ENCODE measurements at regions not wholly inside any gene's neighbourhood (a gene's known extent, or its start where the extent isn't known, plus 50 kb on each side); places are given as distances from the start of the nearest gene placed in this dataset.

DNA sequence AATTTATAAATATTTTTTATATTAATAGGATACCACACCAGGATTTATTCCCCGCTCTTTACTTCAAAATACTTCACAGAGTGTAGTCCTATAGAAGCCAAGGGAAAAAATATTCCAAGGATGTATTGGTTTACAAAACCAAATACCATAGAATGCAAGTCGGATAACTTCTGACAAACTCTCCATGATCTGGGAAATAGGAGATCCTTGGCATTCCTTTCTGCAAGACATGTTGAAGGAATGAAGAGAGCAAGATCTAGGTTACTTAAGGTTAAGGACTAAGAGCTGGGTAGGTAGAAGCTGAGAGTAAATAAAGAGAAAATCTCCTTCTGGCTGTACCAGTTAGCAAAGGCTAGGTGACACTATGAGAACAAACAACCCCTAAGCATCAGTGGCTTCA, 141.2 kb downstream of the LRATD1 start:
- ChIA-PET CTCF (no interaction called here), POLR2A (ENCODE audit: unreplicated experiment) (no interaction called here)
- DNase-seq (peak; percentile 9), ATAC-seq (no peak)
- H3K36me3 ChIP-seq (ENCODE audit: low read depth, low read length): no peaks in the 10 kb centered on the region
- no peaks in the 10 kb centered on the region for H3F3A ChIP-seq (ENCODE audit: low read length, unreplicated experiment)
- no peak overlapping the region for H3K27ac ChIP-seq (ENCODE audit: low read length)
- no TSS peak for BruUV-seq (replicated peaks)
- H3K9me3 ChIP-seq (ENCODE audit: low read length): no peaks in the 10 kb centered on the region
- H3K4me2 ChIP-seq (ENCODE audit: low read length): no peak overlapping the region
- H3K27me3 ChIP-seq (ENCODE audit: low read length): no peaks in the 10 kb centered on the region
- H3K4me3 ChIP-seq (ENCODE audit: low read length): no peak overlapping the region
- no peak overlapping the region for H3K9ac ChIP-seq (ENCODE audit: low read length)
- H3K4me1 ChIP-seq (ENCODE audit: insufficient read depth, low read length): peaks cover 15% of the 10 kb centered on the region
- no peak for TF ChIP-seq EZH2 (IDR thresholded peaks at IDR 0.05; ENCODE audit: low read length, unreplicated experiment)
- TF ChIP-seq EZH2phosphoT487 (IDR thresholded peaks at IDR 0.05; ENCODE audit: borderline replicate concordance, low read length): no peak
- TF ChIP-seq, protein P1, sequence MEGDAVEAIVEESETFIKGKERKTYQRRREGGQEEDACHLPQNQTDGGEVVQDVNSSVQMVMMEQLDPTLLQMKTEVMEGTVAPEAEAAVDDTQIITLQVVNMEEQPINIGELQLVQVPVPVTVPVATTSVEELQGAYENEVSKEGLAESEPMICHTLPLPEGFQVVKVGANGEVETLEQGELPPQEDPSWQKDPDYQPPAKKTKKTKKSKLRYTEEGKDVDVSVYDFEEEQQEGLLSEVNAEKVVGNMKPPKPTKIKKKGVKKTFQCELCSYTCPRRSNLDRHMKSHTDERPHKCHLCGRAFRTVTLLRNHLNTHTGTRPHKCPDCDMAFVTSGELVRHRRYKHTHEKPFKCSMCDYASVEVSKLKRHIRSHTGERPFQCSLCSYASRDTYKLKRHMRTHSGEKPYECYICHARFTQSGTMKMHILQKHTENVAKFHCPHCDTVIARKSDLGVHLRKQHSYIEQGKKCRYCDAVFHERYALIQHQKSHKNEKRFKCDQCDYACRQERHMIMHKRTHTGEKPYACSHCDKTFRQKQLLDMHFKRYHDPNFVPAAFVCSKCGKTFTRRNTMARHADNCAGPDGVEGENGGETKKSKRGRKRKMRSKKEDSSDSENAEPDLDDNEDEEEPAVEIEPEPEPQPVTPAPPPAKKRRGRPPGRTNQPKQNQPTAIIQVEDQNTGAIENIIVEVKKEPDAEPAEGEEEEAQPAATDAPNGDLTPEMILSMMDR (conservative IDR thresholded peaks at IDR 0.05; ENCODE audit: low read depth, low read length): no peak
- intact Hi-C loops (cut with micrococcal nuclease): no loop called here
- no peak overlapping the region for H2AFZ ChIP-seq (ENCODE audit: low read length)
- no peaks in the 10 kb centered on the region for H3K9me2 ChIP-seq (replicated peaks; ENCODE audit: low read length)
- no peaks in the 10 kb centered on the region for H3K79me2 ChIP-seq (ENCODE audit: low read length)
- no peaks in the 10 kb centered on the region for H4K20me1 ChIP-seq (ENCODE audit: low read length)

DNA sequence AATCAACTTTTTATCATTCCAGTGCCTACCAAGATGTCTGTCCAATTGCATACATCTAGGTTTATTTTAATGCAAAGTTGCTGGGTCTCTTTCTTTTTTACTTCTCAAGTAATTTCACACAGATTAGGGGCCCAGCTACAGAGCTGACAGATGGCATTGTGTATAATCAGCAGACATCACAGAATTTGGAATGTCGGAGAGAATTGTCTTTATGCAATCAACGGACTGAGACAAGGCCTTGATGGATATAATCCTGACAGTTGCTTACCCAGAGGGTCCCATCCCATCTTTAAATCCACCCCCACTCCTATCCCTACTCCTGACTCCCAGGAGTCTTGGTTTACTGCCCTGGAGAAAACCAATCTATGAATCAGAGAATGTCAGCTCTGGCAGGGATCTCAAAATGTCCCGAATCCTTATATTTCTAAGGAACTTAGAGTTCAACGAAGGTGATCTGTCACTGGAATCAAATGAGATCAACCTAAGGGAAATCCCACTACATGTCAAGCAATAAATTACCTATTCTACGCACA, 142.0 kb downstream of the LRATD1 start:
- CTCF ChIA-PET: no interaction called here
- no TSS peak for BruUV-seq (replicated peaks)
- no peaks in the 10 kb centered on the region for H3K27me3 ChIP-seq (ENCODE audit: low read length)
- intact Hi-C loops (cut with micrococcal nuclease): no loop called here
- no peak overlapping the region for H2AFZ ChIP-seq (ENCODE audit: low read length)
- ATAC-seq (no peak), DNase-seq (no peak)
- H3K9me2 ChIP-seq (replicated peaks; ENCODE audit: low read length): no peaks in the 10 kb centered on the region
- TF ChIP-seq EZH2phosphoT487 (IDR thresholded peaks at IDR 0.05; ENCODE audit: borderline replicate concordance, low read length): no peak
- TF ChIP-seq, protein P1 (conservative IDR thresholded peaks at IDR 0.05; ENCODE audit: low read depth, low read length): no peak
- no peak for TF ChIP-seq EZH2 (IDR thresholded peaks at IDR 0.05; ENCODE audit: low read length, unreplicated experiment)
- H3K36me3 ChIP-seq (ENCODE audit: low read depth, low read length): no peaks in the 10 kb centered on the region
- no peak overlapping the region for H3K4me2 ChIP-seq (ENCODE audit: low read length)
- POLR2A ChIA-PET (ENCODE audit: unreplicated experiment): no interaction called here
- no peaks in the 10 kb centered on the region for H3K9me3 ChIP-seq (ENCODE audit: low read length)
- no peaks in the 10 kb centered on the region for H3K79me2 ChIP-seq (ENCODE audit: low read length)
- H4K20me1 ChIP-seq (ENCODE audit: low read length): no peaks in the 10 kb centered on the region
- no peak overlapping the region for H3K27ac ChIP-seq (ENCODE audit: low read length)
- peaks cover 23% of the 10 kb centered on the region for H3K4me1 ChIP-seq (ENCODE audit: insufficient read depth, low read length)
- H3K9ac ChIP-seq (ENCODE audit: low read length): no peak overlapping the region
- H3K4me3 ChIP-seq (ENCODE audit: low read length): no peak overlapping the region
- H3F3A ChIP-seq (ENCODE audit: low read length, unreplicated experiment): no peaks in the 10 kb centered on the region

DNA sequence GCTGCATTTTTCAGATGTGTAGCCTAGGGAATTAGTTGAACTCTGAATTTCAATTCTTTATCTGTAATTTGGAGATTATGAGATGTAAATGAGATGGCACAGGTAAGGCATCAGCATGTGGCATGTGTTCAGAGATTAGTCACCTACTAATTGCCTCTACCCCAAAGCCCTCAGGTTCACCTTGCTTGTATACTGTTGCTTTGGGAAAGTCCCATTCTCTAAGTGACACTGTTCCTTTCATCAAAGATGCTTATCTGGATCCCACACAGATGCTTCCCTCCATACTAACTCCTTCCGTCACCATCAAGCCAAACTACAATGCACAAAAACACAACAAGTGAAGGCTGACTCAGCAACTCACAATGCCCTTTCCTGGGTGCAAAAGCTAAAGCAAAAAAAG, 143.7 kb downstream of the LRATD1 start:
- Histone ChIP-seq H3K27me3 (ENCODE audit: low read length) (no peaks in the 10 kb centered on the region), H4K20me1 (ENCODE audit: low read length) (no peaks in the 10 kb centered on the region), H3K9me2 (replicated peaks; ENCODE audit: low read length) (no peaks in the 10 kb centered on the region), H2AFZ (ENCODE audit: low read length) (no peak overlapping the region), H3K4me2 (ENCODE audit: low read length) (no peak overlapping the region), H3K9ac (ENCODE audit: low read length) (no peak overlapping the region), H3F3A (ENCODE audit: low read length, unreplicated experiment) (no peaks in the 10 kb centered on the region), H3K9me3 (ENCODE audit: low read length) (no peaks in the 10 kb centered on the region), H3K27ac (ENCODE audit: low read length) (peak overlapping the region; percentile 4; the same call in 1 of the 2 replicates), H3K4me1 (ENCODE audit: insufficient read depth, low read length) (peaks cover 38% of the 10 kb centered on the region), H3K4me3 (ENCODE audit: low read length) (no peak overlapping the region), H3K79me2 (ENCODE audit: low read length) (no peaks in the 10 kb centered on the region), H3K36me3 (ENCODE audit: low read depth, low read length) (no peaks in the 10 kb centered on the region)
- ATAC-seq (no peak), DNase-seq (peak; percentile 39)
- POLR2A ChIA-PET (ENCODE audit: unreplicated experiment): no interaction called here
- CTCF ChIA-PET: no interaction called here
- TF ChIP-seq EZH2phosphoT487 (IDR thresholded peaks at IDR 0.05; ENCODE audit: borderline replicate concordance, low read length): no peak
- no peak for TF ChIP-seq EZH2 (IDR thresholded peaks at IDR 0.05; ENCODE audit: low read length, unreplicated experiment)
- TF ChIP-seq, protein P1 (conservative IDR thresholded peaks at IDR 0.05; ENCODE audit: low read depth, low read length): no peak
- intact Hi-C loops (cut with micrococcal nuclease): no loop called here
- no TSS peak for BruUV-seq (replicated peaks)

Data from PC-3 (cell line).